Suprapubic skin (tissue), 3 donors: ENCODE measurements at regions not wholly inside any gene's neighbourhood (a gene's known extent, or its start where the extent isn't known, plus 50 kb on each side); places are given as distances from the start of the nearest gene placed in this dataset.

ENCODE experiments used
- CTCF ChIP-seq, 2 donors: fragments of 200-600 bp in 1 of 2; fragments of 450-650 bp in 1 of 2; sonication (generic) in 1 of 2; IDR thresholded peaks; one replicate each; pipeline ENCODE4 v1.5.1; 2016 to 2019; ENCODE audit warnings: antibody characterized with exemption in 2 of 2, mild to moderate bottlenecking in 1 of 2, moderate library complexity in 1 of 2
- POLR2A ChIP-seq, 2 donors: fragments of 450-650 bp; IDR thresholded peaks; one replicate each; pipeline ENCODE4 v1.6.1; 2017; ENCODE audit warnings: antibody characterized with exemption in 2 of 2, mild to moderate bottlenecking in 2 of 2, moderate library complexity in 2 of 2

- TF ChIP-seq CTCF (IDR thresholded peaks at IDR 0.05) (no peak), POLR2A (IDR thresholded peaks at IDR 0.05) (no peak)
Measured at GRCh38 chr3:112745567-112746248, 101.0 kb downstream of the CD200R1L start.
